ENCODE measurements at regions not wholly inside any gene's neighbourhood (a gene's known extent, or its start where the extent isn't known, plus 50 kb on each side); places are given as distances from the start of the nearest gene placed in this dataset.

DNA sequence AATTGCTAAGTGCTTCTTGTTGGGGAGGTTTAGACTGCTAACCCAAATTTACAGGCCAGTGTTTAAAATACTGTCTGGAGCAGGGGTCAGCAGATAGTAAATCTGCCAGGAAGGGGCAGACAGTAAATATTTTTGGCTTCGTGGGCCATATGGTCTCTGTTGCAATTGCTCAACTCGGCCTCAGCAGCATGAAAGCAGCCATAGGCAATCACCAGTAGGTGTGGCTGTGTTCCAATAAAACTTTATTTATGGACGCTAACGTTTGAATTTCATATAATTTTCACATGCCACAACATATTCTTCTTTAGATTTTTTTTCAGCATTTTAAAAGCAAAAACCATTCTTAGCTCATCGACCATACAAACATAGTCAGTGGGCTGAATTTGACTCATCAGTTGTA lies 172.7 kb downstream of the BRINP2 start:
- TF ChIP-seq, protein P1, sequence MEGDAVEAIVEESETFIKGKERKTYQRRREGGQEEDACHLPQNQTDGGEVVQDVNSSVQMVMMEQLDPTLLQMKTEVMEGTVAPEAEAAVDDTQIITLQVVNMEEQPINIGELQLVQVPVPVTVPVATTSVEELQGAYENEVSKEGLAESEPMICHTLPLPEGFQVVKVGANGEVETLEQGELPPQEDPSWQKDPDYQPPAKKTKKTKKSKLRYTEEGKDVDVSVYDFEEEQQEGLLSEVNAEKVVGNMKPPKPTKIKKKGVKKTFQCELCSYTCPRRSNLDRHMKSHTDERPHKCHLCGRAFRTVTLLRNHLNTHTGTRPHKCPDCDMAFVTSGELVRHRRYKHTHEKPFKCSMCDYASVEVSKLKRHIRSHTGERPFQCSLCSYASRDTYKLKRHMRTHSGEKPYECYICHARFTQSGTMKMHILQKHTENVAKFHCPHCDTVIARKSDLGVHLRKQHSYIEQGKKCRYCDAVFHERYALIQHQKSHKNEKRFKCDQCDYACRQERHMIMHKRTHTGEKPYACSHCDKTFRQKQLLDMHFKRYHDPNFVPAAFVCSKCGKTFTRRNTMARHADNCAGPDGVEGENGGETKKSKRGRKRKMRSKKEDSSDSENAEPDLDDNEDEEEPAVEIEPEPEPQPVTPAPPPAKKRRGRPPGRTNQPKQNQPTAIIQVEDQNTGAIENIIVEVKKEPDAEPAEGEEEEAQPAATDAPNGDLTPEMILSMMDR (IDR thresholded peaks at IDR 0.05): no peak
- TF ChIP-seq EZH2phosphoT487 (IDR thresholded peaks at IDR 0.05): no peak
- no peak for TF ChIP-seq EZH2 (IDR thresholded peaks at IDR 0.05)
